Prostate gland (tissue), 2 donors: ENCODE measurements at regions not wholly inside any gene's neighbourhood (a gene's known extent, or its start where the extent isn't known, plus 50 kb on each side); places are given as distances from the start of the nearest gene placed in this dataset.

Experiments
- POLR2A ChIP-seq: fragments of 450-650 bp; IDR thresholded peaks from one replicate; pipeline ENCODE4 v1.6.1; 2016; ENCODE audit warnings: antibody characterized with exemption, mild to moderate bottlenecking
- TF ChIP-seq, protein P1 (sequence below), 4 experiments: fragments of 200-600 bp in 2 of 4; fragments of 450-650 bp in 2 of 4; sonication (generic) in 2 of 4; IDR thresholded peaks; 1 replicate in 3 of 4; 2 replicates in 1 of 4; pipeline ENCODE4 v1.5.1; 2016 to 2019; ENCODE audit warnings: antibody characterized with exemption in 4 of 4, mild to moderate bottlenecking in 2 of 4, moderate library complexity in 2 of 4

DNA sequence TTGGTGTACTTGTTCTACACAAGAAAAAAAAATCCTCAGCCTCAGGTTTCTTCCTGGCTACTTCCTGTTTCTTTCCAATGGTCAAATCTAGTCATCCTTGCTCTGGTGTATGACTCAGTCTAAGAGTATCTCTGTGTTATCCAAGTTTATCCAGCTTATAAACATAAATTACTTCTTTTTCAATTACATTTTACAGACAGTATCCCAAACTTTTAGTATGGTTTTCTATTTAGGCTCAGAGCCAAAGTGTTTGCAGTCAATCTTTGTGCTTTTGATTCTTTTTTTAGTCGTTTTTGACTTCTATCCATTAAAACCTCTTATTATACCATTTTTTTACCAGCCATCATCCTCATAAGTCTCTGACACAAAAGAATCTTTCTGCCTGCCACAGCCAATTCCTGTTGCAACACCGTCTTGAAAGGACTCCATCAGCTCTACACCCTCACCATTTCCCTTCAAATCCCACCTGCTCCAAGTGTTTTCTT lies 294.6 kb downstream of the PTEN start:
- TF ChIP-seq POLR2A, result no peak
- TF ChIP-seq, protein P1, sequence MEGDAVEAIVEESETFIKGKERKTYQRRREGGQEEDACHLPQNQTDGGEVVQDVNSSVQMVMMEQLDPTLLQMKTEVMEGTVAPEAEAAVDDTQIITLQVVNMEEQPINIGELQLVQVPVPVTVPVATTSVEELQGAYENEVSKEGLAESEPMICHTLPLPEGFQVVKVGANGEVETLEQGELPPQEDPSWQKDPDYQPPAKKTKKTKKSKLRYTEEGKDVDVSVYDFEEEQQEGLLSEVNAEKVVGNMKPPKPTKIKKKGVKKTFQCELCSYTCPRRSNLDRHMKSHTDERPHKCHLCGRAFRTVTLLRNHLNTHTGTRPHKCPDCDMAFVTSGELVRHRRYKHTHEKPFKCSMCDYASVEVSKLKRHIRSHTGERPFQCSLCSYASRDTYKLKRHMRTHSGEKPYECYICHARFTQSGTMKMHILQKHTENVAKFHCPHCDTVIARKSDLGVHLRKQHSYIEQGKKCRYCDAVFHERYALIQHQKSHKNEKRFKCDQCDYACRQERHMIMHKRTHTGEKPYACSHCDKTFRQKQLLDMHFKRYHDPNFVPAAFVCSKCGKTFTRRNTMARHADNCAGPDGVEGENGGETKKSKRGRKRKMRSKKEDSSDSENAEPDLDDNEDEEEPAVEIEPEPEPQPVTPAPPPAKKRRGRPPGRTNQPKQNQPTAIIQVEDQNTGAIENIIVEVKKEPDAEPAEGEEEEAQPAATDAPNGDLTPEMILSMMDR (IDR thresholded peaks at IDR 0.05), result no peak
